Sigmoid colon (tissue), 6 donors: ENCODE measurements at regions not wholly inside any gene's neighbourhood (a gene's known extent, or its start where the extent isn't known, plus 50 kb on each side); places are given as distances from the start of the nearest gene placed in this dataset.

Source experiments
- DNase-seq: peaks from one replicate; pipeline ENCODE4 v3.0.0-alpha.2; 2019
- H3K27ac ChIP-seq, 4 donors: fragments of 200-600 bp; sonication (generic); one replicate each; pipeline ENCODE4 v1.5.1; 2016 to 2019; ENCODE audit warnings: mild to moderate bottlenecking in 1 of 4
- H3K27me3 ChIP-seq, 3 donors: fragments of 200-600 bp; sonication (generic); one replicate each; pipeline ENCODE4 v1.5.1; 2019; ENCODE audit warnings: mild to moderate bottlenecking in 1 of 3
- H3K36me3 ChIP-seq, 4 donors: fragments of 200-600 bp; sonication (generic); one replicate each; pipeline ENCODE4 v1.5.1; 2016 to 2019
- H3K4me1 ChIP-seq, 4 donors: fragments of 200-600 bp; sonication (generic); one replicate each; pipeline ENCODE4 v1.5.1; 2017 to 2019
- H3K4me3 ChIP-seq, 4 donors: fragments of 200-600 bp; sonication (generic); one replicate each; pipeline ENCODE4 v1.5.1; 2017 to 2019; ENCODE audit warnings: mild to moderate bottlenecking in 2 of 4, moderate library complexity in 1 of 4
- H3K9me3 ChIP-seq, 4 donors: fragments of 200-600 bp in 3 of 4; sonication (generic) in 3 of 4; one replicate each; pipeline versions ENCODE4 v1.5.1 to v1.6.1; 2013 to 2019
- CTCF ChIP-seq, 4 experiments: fragments of 450-650 bp in 3 of 4; fragments of 200-600 bp in 1 of 4; IDR thresholded peaks; one replicate each; pipeline ENCODE4 v1.5.1; 2016 to 2019; ENCODE audit warnings: antibody characterized with exemption in 4 of 4, mild to moderate bottlenecking in 3 of 4, moderate library complexity in 2 of 4
- EP300 ChIP-seq, 4 donors: sonication (generic); formaldehyde crosslinking; IDR thresholded peaks; one replicate each; pipeline ENCODE4 v1.6.1; 2017; ENCODE audit warnings: antibody characterized with exemption in 4 of 4
- POLR2A ChIP-seq, 2 donors: fragments of 450-650 bp; IDR thresholded peaks; one replicate each; pipeline ENCODE4 v1.6.1; 2016; ENCODE audit warnings: antibody characterized with exemption in 2 of 2, mild to moderate bottlenecking in 2 of 2, moderate library complexity in 2 of 2
- POLR2AphosphoS5 ChIP-seq, 4 donors: sonication (generic); formaldehyde crosslinking; IDR thresholded peaks; one replicate each; pipeline ENCODE4 v1.6.1; 2017; ENCODE audit warnings: antibody characterized with exemption in 4 of 4
- WGBS, 2 donors: extraction: QIAGEN DNeasy Blood & Tissue Kit; methylation state at CpG; one replicate each; pipeline ENCODE4 v1.1.7; 2013; 5-methylcytosine and 5-hydroxymethylcytosine counted together
- intact Hi-C: fragments of 100-400 bp; cut with DNase I; formaldehyde crosslinking; loops from one replicate; pipeline ENCODE4 v1.15.1; 2023
- donor health status: healthy with polysubstance abuse.
- donor health status: healthy.

DNA sequence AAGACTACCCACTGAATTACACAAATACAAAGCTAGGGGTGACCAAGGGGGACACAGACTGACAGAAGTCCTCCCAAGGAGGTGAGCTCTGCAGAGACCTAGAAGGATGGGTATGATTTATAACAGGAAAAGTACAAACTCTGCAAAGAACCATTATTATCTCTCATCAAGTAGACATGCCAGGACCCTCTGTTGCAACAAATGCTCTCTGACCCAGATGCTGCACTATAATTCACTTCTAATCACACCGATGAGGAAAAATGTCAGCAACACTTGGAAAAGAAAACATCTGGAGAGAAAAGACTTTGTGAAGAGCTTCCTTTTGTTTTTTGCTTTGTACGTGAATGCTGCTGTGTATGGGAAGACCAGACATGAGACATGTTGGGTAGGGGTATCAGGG, 178.3 kb upstream of the PDE1C start:
- TF ChIP-seq EP300 (IDR thresholded peaks at IDR 0.05) = no peak
- no peak for TF ChIP-seq POLR2A (IDR thresholded peaks at IDR 0.05)
- peak in 1 of 4 donors; percentile 23 for TF ChIP-seq POLR2AphosphoS5 (IDR thresholded peaks at IDR 0.05)
- TF ChIP-seq CTCF (IDR thresholded peaks at IDR 0.05) = no peak
- 57 to 70% methylated on average over 2 of the region's 2 CpGs for WGBS, 2 donors
- Histone ChIP-seq H3K9me3 (no peaks in the 10 kb centered on the region), H3K4me1 (no peaks in the 10 kb centered on the region), H3K36me3 (no peaks in the 10 kb centered on the region), H3K27me3 (no peaks in the 10 kb centered on the region), H3K4me3 (no peak overlapping the region), H3K27ac (no peak overlapping the region)
- no peak for DNase-seq
- intact Hi-C loops = no loop called here

- DNase-seq = no peak
- Histone ChIP-seq H3K9me3 (no peaks in the 10 kb centered on the region), H3K36me3 (no peaks in the 10 kb centered on the region), H3K4me1 (no peaks in the 10 kb centered on the region), H3K27me3 (no peaks in the 10 kb centered on the region), H3K4me3 (no peak overlapping the region), H3K27ac (no peak overlapping the region)
- intact Hi-C loops = no loop called here
- WGBS, 2 donors = 55 to 75% methylated on average over 4 of the region's 4 CpGs
- TF ChIP-seq POLR2A (IDR thresholded peaks at IDR 0.05) (no peak), EP300 (IDR thresholded peaks at IDR 0.05) (no peak), POLR2AphosphoS5 (IDR thresholded peaks at IDR 0.05) (no peak), CTCF (IDR thresholded peaks at IDR 0.05) (no peak)
These were observed 174.7 kb upstream of the PDE1C start for GRCh38 chr7:32244806-32245345.

- 80 to 87% methylated on average over 3 of the region's 3 CpGs for WGBS, 2 donors
- DNase-seq = no peak
- Histone ChIP-seq H3K27me3 (no peaks in the 10 kb centered on the region), H3K4me3 (no peak overlapping the region), H3K27ac (no peak overlapping the region), H3K9me3 (no peaks in the 10 kb centered on the region), H3K4me1 (no peaks in the 10 kb centered on the region), H3K36me3 (no peaks in the 10 kb centered on the region)
- intact Hi-C loops = no loop called here
- TF ChIP-seq CTCF (IDR thresholded peaks at IDR 0.05) (no peak), EP300 (IDR thresholded peaks at IDR 0.05) (no peak), POLR2AphosphoS5 (IDR thresholded peaks at IDR 0.05) (no peak), POLR2A (IDR thresholded peaks at IDR 0.05) (no peak)
These were observed 173.6 kb upstream of the PDE1C start for GRCh38 chr7:32243687-32244290.

GRCh38 chr7:32242436-32242835, 172.2 kb upstream of the PDE1C start:
- Histone ChIP-seq H3K27me3 (no peaks in the 10 kb centered on the region), H3K27ac (no peak overlapping the region), H3K4me3 (no peak overlapping the region), H3K4me1 (no peaks in the 10 kb centered on the region), H3K36me3 (no peaks in the 10 kb centered on the region), H3K9me3 (no peaks in the 10 kb centered on the region)
- intact Hi-C loops = no loop called here
- DNase-seq = no peak
- TF ChIP-seq POLR2A (IDR thresholded peaks at IDR 0.05) = no peak
- TF ChIP-seq POLR2AphosphoS5 (IDR thresholded peaks at IDR 0.05) = no peak
- no peak for TF ChIP-seq EP300 (IDR thresholded peaks at IDR 0.05)
- TF ChIP-seq CTCF (IDR thresholded peaks at IDR 0.05) = no peak
- 51 to 57% methylated on average over 3 of the region's 3 CpGs for WGBS, 2 donors

DNA sequence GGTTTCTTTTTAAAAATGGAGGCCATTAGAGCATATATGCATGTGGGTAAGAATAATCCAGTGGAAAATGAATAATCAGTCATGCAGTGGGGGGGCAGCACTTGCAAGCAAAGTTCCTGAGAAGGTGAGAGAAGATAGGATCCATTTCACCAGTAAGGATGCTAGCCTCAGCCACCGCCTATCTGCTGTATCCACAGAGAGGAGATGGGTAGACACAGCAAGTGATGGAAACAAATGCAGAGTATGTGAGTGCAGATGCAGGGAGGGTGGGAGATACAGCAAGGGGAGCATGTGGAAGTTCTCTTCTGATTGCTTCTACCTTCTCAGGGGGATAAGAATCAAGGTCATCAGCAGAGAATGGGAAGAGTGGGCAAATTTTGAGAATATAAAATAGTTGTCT, 171.4 kb upstream of the PDE1C start:
- 93 to 96% methylated on average over 1 of the region's 1 CpG for WGBS, 2 donors
- Histone ChIP-seq H3K9me3 (no peaks in the 10 kb centered on the region), H3K36me3 (no peaks in the 10 kb centered on the region), H3K27me3 (no peaks in the 10 kb centered on the region), H3K4me1 (no peaks in the 10 kb centered on the region), H3K4me3 (no peak overlapping the region), H3K27ac (no peak overlapping the region)
- no peak for DNase-seq
- intact Hi-C loops = no loop called here
- TF ChIP-seq CTCF (IDR thresholded peaks at IDR 0.05) (no peak), POLR2AphosphoS5 (IDR thresholded peaks at IDR 0.05) (no peak), EP300 (IDR thresholded peaks at IDR 0.05) (no peak), POLR2A (IDR thresholded peaks at IDR 0.05) (no peak)
